ENCODE measurements at regions not wholly inside any gene's neighbourhood (a gene's known extent, or its start where the extent isn't known, plus 50 kb on each side); places are given as distances from the start of the nearest gene placed in this dataset.

- DNase-seq (ENCODE audit: extremely low read depth in 1 of 2, low read depth in 1 of 2) = no peak
Observed at GRCh38 chr2:133837441-133838094, 269.3 kb upstream of the NCKAP5 start.

- no peak for DNase-seq (ENCODE audit: extremely low read depth in 1 of 2, low read depth in 1 of 2)
Observed at GRCh38 chr2:133838642-133839365, 270.5 kb upstream of the NCKAP5 start.

DNA sequence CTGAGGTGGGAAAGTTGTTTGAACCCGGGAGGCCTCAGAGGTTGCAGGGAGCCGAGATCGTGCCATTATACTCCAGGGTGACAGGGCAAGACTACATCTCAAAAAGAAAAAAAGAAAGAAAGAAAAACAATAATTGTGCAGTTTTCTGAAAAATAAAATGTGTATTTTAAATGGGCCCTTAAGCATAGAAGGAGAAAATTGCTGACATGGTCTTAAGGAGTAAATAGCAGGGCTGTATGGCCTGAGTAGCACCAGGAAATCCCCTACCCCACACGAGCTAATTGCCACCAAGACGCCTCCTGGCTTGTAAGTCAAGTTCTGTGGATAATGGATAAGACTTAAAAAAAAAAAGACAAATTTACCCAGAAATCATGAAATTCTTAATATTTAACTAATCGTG, 271.4 kb upstream of the NCKAP5 start:
- DNase-seq (ENCODE audit: extremely low read depth in 1 of 2, low read depth in 1 of 2) = no peak

DNA sequence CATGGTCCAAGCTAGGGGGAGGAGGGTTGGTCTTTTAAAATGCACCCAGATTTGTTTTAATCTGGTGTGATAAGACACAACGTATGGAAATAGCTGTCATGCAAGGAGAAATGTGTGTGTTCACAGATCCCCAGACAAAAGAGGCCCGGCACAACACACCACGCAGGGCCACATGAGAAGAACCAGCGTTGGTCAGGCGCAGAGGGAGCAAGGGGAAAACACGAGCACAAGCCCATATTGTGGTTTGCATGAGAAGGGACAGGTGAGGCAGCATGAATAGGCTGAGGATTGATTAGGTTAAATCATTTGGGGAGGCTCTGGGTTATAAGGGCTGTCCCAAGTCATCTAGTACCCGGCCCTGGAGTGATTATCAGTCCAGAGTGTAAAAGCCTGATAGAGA, 272.5 kb upstream of the NCKAP5 start:
- no peak for DNase-seq (ENCODE audit: extremely low read depth in 1 of 2, low read depth in 1 of 2)

DNA sequence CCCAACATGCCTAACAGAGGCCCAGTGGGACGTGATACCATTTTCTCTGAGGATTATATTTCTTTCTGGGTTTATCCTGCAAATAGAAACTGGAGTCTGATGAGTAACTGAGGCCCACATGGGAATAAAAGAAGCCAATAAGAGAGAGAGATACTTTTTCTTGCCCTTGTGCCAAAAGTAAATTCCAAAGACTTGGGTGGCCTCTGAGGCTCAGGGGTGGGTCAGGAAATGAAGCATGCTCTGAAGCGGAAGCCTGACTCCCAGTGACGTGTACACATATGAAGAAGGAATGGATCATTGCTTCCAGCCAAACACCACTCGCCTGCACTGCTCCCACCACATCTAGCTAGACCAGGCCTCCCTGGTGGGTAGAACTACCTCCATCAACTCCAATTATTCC, 273.6 kb upstream of the NCKAP5 start:
- no peak for DNase-seq (ENCODE audit: extremely low read depth in 1 of 2, low read depth in 1 of 2)

- no peak for DNase-seq (ENCODE audit: extremely low read depth in 1 of 2, low read depth in 1 of 2)
Observed at GRCh38 chr2:133842446-133842845, 274.2 kb upstream of the NCKAP5 start.

GRCh38 chr2:133843091-133843490, 274.8 kb upstream of the NCKAP5 start:
- no peak for DNase-seq (ENCODE audit: extremely low read depth in 1 of 2, low read depth in 1 of 2)

DNA sequence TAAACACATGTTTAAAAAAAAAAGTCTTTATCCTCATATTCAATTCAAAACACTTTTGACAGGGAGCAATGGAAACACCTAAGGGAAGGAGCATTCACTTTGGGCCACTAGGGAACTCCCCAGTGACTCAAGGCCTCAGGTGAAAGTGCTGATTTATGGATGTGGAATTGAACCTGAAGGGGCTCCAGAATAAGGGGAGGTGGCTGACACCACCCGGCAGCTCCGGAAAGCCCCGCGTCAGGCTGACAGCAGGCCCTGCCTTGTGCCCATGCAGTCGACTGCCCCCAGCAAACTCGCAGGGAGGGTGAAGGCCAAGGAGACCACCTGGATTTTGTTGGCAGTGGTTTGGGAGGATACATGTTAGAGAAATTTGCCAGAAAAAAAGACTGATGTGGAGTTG, 275.3 kb upstream of the NCKAP5 start:
- no peak for DNase-seq (ENCODE audit: extremely low read depth in 1 of 2, low read depth in 1 of 2)

DNA sequence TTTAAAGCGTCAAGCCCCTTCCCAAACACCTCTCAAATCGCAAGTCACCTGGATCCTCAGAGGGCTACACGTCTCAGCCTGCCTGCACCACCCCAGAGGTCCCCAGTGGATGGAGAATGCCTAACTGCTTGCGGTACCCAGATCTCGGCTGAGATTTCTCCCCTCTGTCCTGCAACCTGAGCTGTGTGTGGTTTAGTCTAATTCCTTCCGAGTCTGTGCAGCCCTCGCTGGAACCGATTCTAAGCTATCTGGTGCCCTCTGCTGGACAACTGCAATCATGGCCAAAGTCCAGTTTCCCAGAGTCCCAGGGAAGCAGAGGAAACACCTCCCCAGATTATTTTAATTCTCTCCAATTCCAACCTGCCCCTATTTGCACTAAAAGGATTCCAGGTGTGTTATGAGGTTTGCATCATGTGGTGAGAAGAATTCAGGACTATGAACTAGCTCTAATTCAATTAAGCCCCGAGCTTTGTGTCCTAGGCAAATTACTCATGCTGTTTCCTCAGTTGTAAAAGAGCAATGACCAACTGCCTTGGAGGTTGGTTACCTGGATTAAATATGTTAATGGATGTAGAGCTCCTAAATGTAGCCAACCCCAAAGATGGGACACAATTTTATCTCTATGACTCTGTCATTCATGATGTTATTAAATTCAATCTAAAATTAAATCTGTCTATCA, 276.1 kb upstream of the NCKAP5 start:
- peak; percentile 14 to 24 for DNase-seq (ENCODE audit: extremely low read depth in 1 of 2, low read depth in 1 of 2)

GRCh38 chr2:133846476-133846875, 278.2 kb upstream of the NCKAP5 start:
- DNase-seq (ENCODE audit: extremely low read depth in 1 of 2, low read depth in 1 of 2) = no peak

DNA sequence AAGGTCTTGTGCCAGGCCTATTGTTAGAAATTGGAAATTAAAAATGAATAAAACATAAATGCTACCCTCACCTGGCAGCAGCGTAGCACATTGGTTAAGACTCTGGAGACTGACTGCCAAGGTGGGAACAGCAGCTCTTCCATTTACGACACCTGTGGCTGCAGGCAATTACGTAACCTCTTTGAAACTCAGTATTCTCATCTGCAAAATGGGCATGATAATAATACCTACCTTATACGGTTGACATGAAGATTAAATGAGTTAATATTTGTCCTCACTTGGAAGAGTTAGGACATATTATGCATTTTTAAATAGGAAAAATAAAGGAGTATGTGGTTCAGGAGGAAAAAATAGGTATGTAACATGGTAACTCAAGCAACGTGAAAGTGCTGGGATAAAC, 279.3 kb upstream of the NCKAP5 start:
- no peak for DNase-seq (ENCODE audit: extremely low read depth in 1 of 2, low read depth in 1 of 2)

GRCh38 chr2:133848111-133848649, 279.9 kb upstream of the NCKAP5 start:
- no peak for DNase-seq (ENCODE audit: extremely low read depth in 1 of 2, low read depth in 1 of 2)

DNA sequence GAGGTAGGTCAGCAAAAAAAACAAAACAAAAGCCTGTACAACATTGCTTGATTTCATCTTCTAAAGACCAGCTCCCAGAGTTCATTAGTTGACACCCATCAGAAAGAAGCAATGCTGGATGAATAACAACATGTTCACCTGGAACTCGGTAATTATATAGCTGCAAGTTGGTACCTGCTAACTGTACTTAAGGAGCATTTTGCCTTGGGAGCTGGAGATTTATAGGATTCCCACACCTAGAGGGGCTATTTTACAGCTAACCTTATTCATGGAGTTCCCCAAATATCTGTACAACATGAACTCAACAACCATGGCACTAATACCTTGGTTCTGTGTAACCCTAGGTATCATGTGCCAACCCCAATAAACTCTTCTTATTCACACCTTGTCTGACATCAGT, 281.1 kb upstream of the NCKAP5 start:
- DNase-seq (ENCODE audit: extremely low read depth in 1 of 2, low read depth in 1 of 2) = no peak

- DNase-seq (ENCODE audit: extremely low read depth in 1 of 2, low read depth in 1 of 2) = no peak
Observed at GRCh38 chr2:133854603-133855200, 286.4 kb upstream of the NCKAP5 start.

DNA sequence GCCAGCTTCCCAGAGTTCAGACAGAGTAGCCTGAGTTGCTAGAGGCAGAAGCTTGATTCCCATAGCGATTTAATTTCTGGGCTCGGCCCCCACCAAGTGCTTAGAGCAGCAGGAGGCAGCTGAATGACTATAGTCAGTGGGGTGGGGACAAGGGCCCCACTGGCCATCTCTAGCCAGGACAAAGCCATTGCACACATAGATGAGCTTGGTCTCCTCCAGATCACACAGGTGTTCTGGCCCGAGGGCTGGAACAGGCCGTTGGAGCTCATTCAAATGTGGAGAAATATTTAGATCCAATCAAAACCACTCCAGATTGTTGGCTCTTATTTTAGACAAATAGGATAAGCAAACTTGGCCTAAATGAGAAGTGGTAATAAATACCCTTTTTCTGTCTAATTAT, 287.3 kb upstream of the NCKAP5 start:
- DNase-seq (ENCODE audit: extremely low read depth in 1 of 2, low read depth in 1 of 2) = no peak

- no peak for DNase-seq (ENCODE audit: extremely low read depth in 1 of 2, low read depth in 1 of 2)
Observed at GRCh38 chr2:133856678-133857077, 288.4 kb upstream of the NCKAP5 start.

DNA sequence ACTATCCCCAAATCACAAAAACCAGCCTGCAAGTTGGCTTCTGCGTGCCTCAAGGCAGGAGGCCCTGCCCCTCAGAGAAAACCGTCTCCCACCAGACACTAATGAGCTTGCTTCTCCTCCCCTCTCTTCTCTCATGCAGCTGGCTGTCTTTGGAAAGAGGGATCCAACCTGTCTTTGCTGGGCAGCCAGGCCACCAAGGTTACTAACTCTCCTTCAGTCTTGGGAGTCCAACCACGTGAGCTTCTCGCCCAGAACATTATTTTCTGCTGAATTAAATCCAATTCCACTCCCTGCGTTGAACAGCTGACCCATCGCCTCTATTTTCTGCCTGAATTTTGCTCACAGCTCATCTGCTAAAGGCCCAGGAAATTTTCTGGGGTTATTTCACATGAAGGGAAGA, 291.3 kb upstream of the NCKAP5 start:
- no peak for DNase-seq (ENCODE audit: extremely low read depth in 1 of 2, low read depth in 1 of 2)

DNA sequence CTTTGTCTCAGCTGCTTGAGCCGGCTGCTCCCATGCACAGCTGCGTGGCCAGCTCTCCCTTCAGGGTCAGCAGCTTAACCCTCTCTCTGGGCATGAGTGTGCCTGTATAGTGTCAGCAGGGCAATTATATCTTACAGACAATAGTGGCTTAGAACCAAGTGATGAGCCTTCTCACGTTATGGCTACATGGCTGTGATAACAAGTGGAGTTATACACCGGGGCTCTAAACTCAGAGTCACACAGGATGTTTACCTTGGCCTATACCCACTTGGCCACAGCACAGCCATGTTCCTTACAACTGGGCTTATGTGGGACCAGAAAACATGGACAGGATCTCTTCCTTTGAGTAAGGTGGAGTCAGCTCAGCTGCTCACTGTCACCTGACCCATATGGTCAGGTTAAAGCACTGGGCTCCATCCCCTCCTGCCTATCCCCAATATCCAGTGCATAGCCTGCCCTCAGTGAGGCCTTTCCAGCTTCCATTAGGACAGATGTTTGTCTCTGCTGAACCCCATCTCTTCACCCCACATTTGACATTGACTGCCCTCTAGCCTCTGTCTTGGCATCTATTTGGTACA, 294.2 kb upstream of the NCKAP5 start:
- DNase-seq (ENCODE audit: extremely low read depth in 1 of 2, low read depth in 1 of 2) = no peak

DNA sequence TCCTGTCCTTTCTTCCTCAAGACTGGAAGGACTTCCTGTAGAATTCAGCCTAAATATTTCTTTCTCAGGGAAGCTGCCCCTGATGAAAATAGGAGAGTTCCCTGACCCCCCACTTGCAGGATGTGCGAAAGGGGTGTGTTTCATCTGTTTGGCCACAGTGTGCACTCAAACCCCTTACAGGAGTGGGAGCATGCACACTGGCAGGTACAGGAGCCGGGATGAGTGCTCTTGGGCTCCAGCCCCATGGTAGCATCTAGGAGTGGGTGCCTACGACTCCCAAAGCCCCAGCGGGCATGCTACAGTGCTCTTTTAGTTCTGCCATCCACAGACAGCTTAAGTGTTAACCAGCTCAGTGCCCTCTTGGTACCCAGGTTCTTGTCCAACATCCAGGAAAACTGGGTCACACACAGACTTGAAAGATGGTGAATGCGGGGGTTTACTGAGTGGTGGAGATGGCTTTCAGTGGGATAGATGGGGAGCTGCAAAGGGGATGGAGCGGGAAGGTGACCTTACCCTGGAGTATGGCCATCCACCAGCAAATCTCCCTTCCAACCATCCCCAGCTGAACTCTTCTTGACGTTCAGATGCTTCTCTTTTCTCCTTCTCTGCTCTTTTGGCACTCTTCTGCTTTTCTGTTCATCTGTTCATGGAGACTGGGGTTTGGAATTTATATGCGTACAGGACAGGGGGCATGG, 295.0 kb upstream of the NCKAP5 start:
- DNase-seq (ENCODE audit: extremely low read depth in 1 of 2, low read depth in 1 of 2) = no peak

GRCh38 chr2:133865141-133865540, 296.9 kb upstream of the NCKAP5 start:
- no peak for DNase-seq (ENCODE audit: extremely low read depth in 1 of 2, low read depth in 1 of 2)

GRCh38 chr2:133867166-133867565, 298.9 kb upstream of the NCKAP5 start:
- no peak for DNase-seq (ENCODE audit: extremely low read depth in 1 of 2, low read depth in 1 of 2)
